PC-3 (cell line): ENCODE measurements at regions not wholly inside any gene's neighbourhood (a gene's known extent, or its start where the extent isn't known, plus 50 kb on each side); places are given as distances from the start of the nearest gene placed in this dataset.

Source experiments
- ATAC-seq: fragments of 200-7000 bp; cut with Tn5 transposase; 2 replicates; pipeline ENCODE4 v1.9.1; 2020; ENCODE audit warnings: mild to moderate bottlenecking, moderate library complexity
- BruUV-seq: library from RNA; stranded (reverse); fragments of 400-500 nt; replicated peaks from 2 replicates; lab custom pipeline; 2021; lab: Mats Ljungman, UMichigan
- CTCF ChIA-PET: fragments of 300-600 bp; sonication (Branson Sonifier 250); formaldehyde crosslinking; loops from one replicate; lab custom pipeline; 2022; ENCODE audit warnings: antibody characterized with exemption; lab: Charles Lee
- POLR2A ChIA-PET: fragments of 300-600 bp; sonication (Branson Sonifier 250); formaldehyde crosslinking; loops from one replicate; lab custom pipeline; 2022; ENCODE audit warnings: antibody characterized with exemption; ENCODE audit not compliant: unreplicated experiment; lab: Charles Lee
- DNase-seq: peaks from one replicate; pipeline ENCODE4 v3.0.0-alpha.2; 2015
- H2AFZ ChIP-seq: fragments of 300-600 bp; sonication (generic); 2 replicates; pipeline ENCODE4 v1.6.0; 2016; ENCODE audit warnings: antibody characterized with exemption, low read length
- H3F3A ChIP-seq: fragments of 300-600 bp; sonication (generic); one replicate; pipeline ENCODE4 v1.6.0; 2017; ENCODE audit warnings: antibody characterized with exemption, low read length, control low read depth, mild to moderate bottlenecking; ENCODE audit not compliant: unreplicated experiment
- H3K27ac ChIP-seq: fragments of 300-600 bp; sonication (generic); 2 replicates; pipeline ENCODE4 v1.5.1; 2016; ENCODE audit warnings: mild to moderate bottlenecking, low read length
- H3K27me3 ChIP-seq: fragments of 300-600 bp; sonication (generic); 2 replicates; pipeline ENCODE4 v1.6.1; 2016; ENCODE audit warnings: low read length, mixed read lengths
- H3K36me3 ChIP-seq: fragments of 300-600 bp; sonication (generic); 2 replicates; pipeline ENCODE4 v1.6.1; 2016; ENCODE audit warnings: low read depth, mixed run types, low read length, mixed read lengths
- H3K4me1 ChIP-seq: fragments of 300-600 bp; sonication (generic); 2 replicates; pipeline ENCODE4 v1.5.1; 2016; ENCODE audit warnings: low read length; ENCODE audit not compliant: insufficient read depth
- H3K4me2 ChIP-seq: fragments of 300-600 bp; sonication (generic); 2 replicates; pipeline ENCODE4 v1.6.0; 2016; ENCODE audit warnings: low read length
- H3K4me3 ChIP-seq: fragments of 300-600 bp; sonication (generic); 2 replicates; pipeline ENCODE4 v1.5.1; 2016; ENCODE audit warnings: mild to moderate bottlenecking, low read length, mixed read lengths
- H3K79me2 ChIP-seq: fragments of 300-600 bp; sonication (generic); 2 replicates; pipeline ENCODE4 v1.6.1; 2017; ENCODE audit warnings: low read length, mixed read lengths
- H3K9ac ChIP-seq: fragments of 300-600 bp; sonication (generic); 2 replicates; pipeline ENCODE4 v1.6.0; 2016; ENCODE audit warnings: mild to moderate bottlenecking, low read length
- H3K9me2 ChIP-seq: fragments of 300-600 bp; sonication (generic); replicated peaks from 2 replicates; pipeline ENCODE4 v1.6.1; 2016; ENCODE audit warnings: mixed run types, low read length, mixed read lengths
- H3K9me3 ChIP-seq: fragments of 300-600 bp; sonication (generic); 2 replicates; pipeline ENCODE4 v1.6.1; 2016; ENCODE audit warnings: low read length, mixed read lengths
- H4K20me1 ChIP-seq: fragments of 300-600 bp; sonication (generic); 2 replicates; pipeline ENCODE4 v1.6.1; 2016; ENCODE audit warnings: low read length, mixed read lengths
- CTCF ChIP-seq: fragments of 300-600 bp; sonication (generic); conservative IDR thresholded peaks from 2 replicates; pipeline ENCODE4 v1.5.1; 2017; ENCODE audit warnings: antibody characterized with exemption, low read depth, mild to moderate bottlenecking, low read length
- EZH2 ChIP-seq: fragments of 300-600 bp; sonication (generic); IDR thresholded peaks from one replicate; pipeline ENCODE4 v1.6.1; 2017; ENCODE audit warnings: antibody characterized with exemption, mild to moderate bottlenecking, low read length; ENCODE audit not compliant: unreplicated experiment
- EZH2phosphoT487 ChIP-seq: fragments of 300-600 bp; sonication (generic); IDR thresholded peaks from 2 replicates; pipeline ENCODE4 v1.6.1; 2018; ENCODE audit warnings: mild to moderate bottlenecking, antibody characterized with exemption, low read length, borderline replicate concordance
- intact Hi-C: fragments of 100-400 bp; cut with micrococcal nuclease; formaldehyde crosslinking; loops from 2 replicates; pipeline ENCODE4 v1.9.0; 2023

- Histone ChIP-seq H3K79me2 (no peaks in the 10 kb centered on the region), H3K4me3 (no peak overlapping the region), H3K9me3 (no peaks in the 10 kb centered on the region), H2AFZ (no peak overlapping the region), H3K9ac (no peak overlapping the region), H3K4me2 (no peak overlapping the region), H3K4me1 (no peaks in the 10 kb centered on the region), H3F3A (no peaks in the 10 kb centered on the region), H3K27ac (no peak overlapping the region), H3K36me3 (no peaks in the 10 kb centered on the region), H3K27me3 (no peaks in the 10 kb centered on the region), H3K9me2 (no peaks in the 10 kb centered on the region), H4K20me1 (no peaks in the 10 kb centered on the region)
- intact Hi-C loops = no loop called here
- no TSS peak for BruUV-seq
- ATAC-seq = no peak
- ChIA-PET POLR2A (no interaction called here), CTCF (no interaction called here)
- TF ChIP-seq EZH2phosphoT487 (no peak), CTCF (no peak), EZH2 (no peak)
- DNase-seq = no peak
Measured at GRCh38 chr2:8026381-8026780, 655.5 kb upstream of the ID2 start.

GRCh38 chr2:8027387-8027786 lies 654.5 kb upstream of the ID2 start:
- CTCF ChIA-PET = no interaction called here
- Histone ChIP-seq H4K20me1 (no peaks in the 10 kb centered on the region), H3K9me3 (no peaks in the 10 kb centered on the region), H3K27me3 (no peaks in the 10 kb centered on the region), H3K9me2 (no peaks in the 10 kb centered on the region), H3K27ac (no peak overlapping the region), H3K4me1 (no peaks in the 10 kb centered on the region), H3K36me3 (no peaks in the 10 kb centered on the region), H3F3A (no peaks in the 10 kb centered on the region), H3K9ac (no peak overlapping the region), H3K79me2 (no peaks in the 10 kb centered on the region), H3K4me3 (no peak overlapping the region), H2AFZ (no peak overlapping the region), H3K4me2 (no peak overlapping the region)
- POLR2A ChIA-PET = no interaction called here
- BruUV-seq = no TSS peak
- no peak for DNase-seq
- no peak for ATAC-seq
- intact Hi-C loops = no loop called here
- no peak for TF ChIP-seq CTCF
- no peak for TF ChIP-seq EZH2
- TF ChIP-seq EZH2phosphoT487 = no peak

GRCh38 chr2:8028036-8028435 lies 653.8 kb upstream of the ID2 start:
- BruUV-seq = no TSS peak
- no peaks in the 10 kb centered on the region for H3K4me1 ChIP-seq
- H4K20me1 ChIP-seq = no peaks in the 10 kb centered on the region
- no peaks in the 10 kb centered on the region for H3K9me2 ChIP-seq
- H3K79me2 ChIP-seq = no peaks in the 10 kb centered on the region
- intact Hi-C loops = no loop called here
- no peaks in the 10 kb centered on the region for H3K9me3 ChIP-seq
- no peaks in the 10 kb centered on the region for H3K27me3 ChIP-seq
- TF ChIP-seq EZH2 (no peak), CTCF (no peak), EZH2phosphoT487 (no peak)
- H3F3A ChIP-seq = no peaks in the 10 kb centered on the region
- DNase-seq (no peak), ATAC-seq (no peak)
- no peak overlapping the region for H3K9ac ChIP-seq
- H3K4me2 ChIP-seq = no peak overlapping the region
- no peaks in the 10 kb centered on the region for H3K36me3 ChIP-seq
- no peak overlapping the region for H3K27ac ChIP-seq
- CTCF ChIA-PET = no interaction called here
- POLR2A ChIA-PET = no interaction called here
- no peak overlapping the region for H3K4me3 ChIP-seq
- no peak overlapping the region for H2AFZ ChIP-seq
